KMS-11 (cell line): ENCODE measurements at regions not wholly inside any gene's neighbourhood (a gene's known extent, or its start where the extent isn't known, plus 50 kb on each side); places are given as distances from the start of the nearest gene placed in this dataset.

Source experiments
- H2AFZ ChIP-seq: fragments of 200-600 bp; sonication (generic); 2 replicates; pipeline ENCODE4 v1.6.1; 2016; ENCODE audit warnings: antibody characterized with exemption, mixed run types, low read depth
- H3K27ac ChIP-seq: fragments of 200-600 bp; sonication (generic); 2 replicates; pipeline ENCODE4 v1.6.1; 2016; ENCODE audit warnings: mild to moderate bottlenecking, mixed run types
- H3K27me3 ChIP-seq: fragments of 200-600 bp; sonication (generic); 2 replicates; pipeline ENCODE4 v1.6.1; 2017; ENCODE audit warnings: mild to moderate bottlenecking, low read depth, mixed run types, moderate library complexity; ENCODE audit not compliant: insufficient read depth
- H3K36me3 ChIP-seq: fragments of 200-600 bp; sonication (generic); 2 replicates; pipeline ENCODE4 v1.6.1; 2017; ENCODE audit warnings: mild to moderate bottlenecking, mixed run types; ENCODE audit not compliant: insufficient read depth
- H3K4me1 ChIP-seq: fragments of 200-600 bp; sonication (generic); 2 replicates; pipeline ENCODE4 v1.6.1; 2016; ENCODE audit warnings: mild to moderate bottlenecking, low read depth, mixed run types; ENCODE audit not compliant: poor library complexity, severe bottlenecking
- H3K4me2 ChIP-seq: fragments of 200-600 bp; sonication (generic); 2 replicates; pipeline ENCODE4 v1.7.0; 2016; ENCODE audit warnings: mild to moderate bottlenecking, mixed run types
- H3K4me3 ChIP-seq: fragments of 200-600 bp; sonication (generic); IDR thresholded peaks from 2 replicates; pipeline ENCODE4 v1.6.1; 2017; ENCODE audit warnings: low read depth, low read length, mixed read lengths; ENCODE audit not compliant: insufficient read depth
- H3K79me2 ChIP-seq: fragments of 200-600 bp; sonication (generic); 2 replicates; pipeline ENCODE4 v1.6.1; 2016; ENCODE audit warnings: low read depth, mixed run types; ENCODE audit not compliant: insufficient read depth
- H3K9ac ChIP-seq: fragments of 200-600 bp; sonication (generic); 2 replicates; pipeline ENCODE4 v1.6.1; 2016; ENCODE audit warnings: mild to moderate bottlenecking, mixed run types
- H4K20me1 ChIP-seq: fragments of 200-600 bp; sonication (generic); 2 replicates; pipeline ENCODE4 v1.6.1; 2016; ENCODE audit warnings: mild to moderate bottlenecking, mixed run types; ENCODE audit not compliant: insufficient read depth
- TF ChIP-seq, protein P1 (sequence below): fragments of 200-600 bp; sonication (generic); conservative IDR thresholded peaks from 2 replicates; pipeline ENCODE4 v1.6.1; 2017; ENCODE audit warnings: low read depth, mild to moderate bottlenecking, antibody characterized with exemption, low read length, moderate library complexity, mixed read lengths

DNA sequence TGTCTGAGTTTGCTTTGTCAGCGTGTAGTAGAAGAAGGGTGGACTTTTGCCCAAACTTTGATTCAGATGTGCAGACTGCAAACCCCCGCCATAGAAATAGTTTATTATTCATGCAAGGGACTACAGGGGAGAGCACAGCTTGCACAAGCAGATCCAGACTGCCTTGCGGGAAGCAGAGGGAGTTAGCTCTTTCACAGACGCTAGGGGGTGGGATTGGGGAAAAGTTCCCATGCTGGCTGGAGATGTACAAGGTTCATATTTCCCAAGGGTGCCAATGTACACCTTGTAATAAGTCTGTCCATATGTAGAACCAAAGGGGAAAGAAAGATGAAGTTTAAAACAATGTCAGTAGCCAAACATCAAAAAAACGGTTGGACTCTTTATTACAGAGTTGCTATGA is 749.7 kb upstream of the COX7C start:
- no peak overlapping the region for H2AFZ ChIP-seq
- H3K9ac ChIP-seq = no peak overlapping the region
- TF ChIP-seq, protein P1, sequence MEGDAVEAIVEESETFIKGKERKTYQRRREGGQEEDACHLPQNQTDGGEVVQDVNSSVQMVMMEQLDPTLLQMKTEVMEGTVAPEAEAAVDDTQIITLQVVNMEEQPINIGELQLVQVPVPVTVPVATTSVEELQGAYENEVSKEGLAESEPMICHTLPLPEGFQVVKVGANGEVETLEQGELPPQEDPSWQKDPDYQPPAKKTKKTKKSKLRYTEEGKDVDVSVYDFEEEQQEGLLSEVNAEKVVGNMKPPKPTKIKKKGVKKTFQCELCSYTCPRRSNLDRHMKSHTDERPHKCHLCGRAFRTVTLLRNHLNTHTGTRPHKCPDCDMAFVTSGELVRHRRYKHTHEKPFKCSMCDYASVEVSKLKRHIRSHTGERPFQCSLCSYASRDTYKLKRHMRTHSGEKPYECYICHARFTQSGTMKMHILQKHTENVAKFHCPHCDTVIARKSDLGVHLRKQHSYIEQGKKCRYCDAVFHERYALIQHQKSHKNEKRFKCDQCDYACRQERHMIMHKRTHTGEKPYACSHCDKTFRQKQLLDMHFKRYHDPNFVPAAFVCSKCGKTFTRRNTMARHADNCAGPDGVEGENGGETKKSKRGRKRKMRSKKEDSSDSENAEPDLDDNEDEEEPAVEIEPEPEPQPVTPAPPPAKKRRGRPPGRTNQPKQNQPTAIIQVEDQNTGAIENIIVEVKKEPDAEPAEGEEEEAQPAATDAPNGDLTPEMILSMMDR = no peak

DNA sequence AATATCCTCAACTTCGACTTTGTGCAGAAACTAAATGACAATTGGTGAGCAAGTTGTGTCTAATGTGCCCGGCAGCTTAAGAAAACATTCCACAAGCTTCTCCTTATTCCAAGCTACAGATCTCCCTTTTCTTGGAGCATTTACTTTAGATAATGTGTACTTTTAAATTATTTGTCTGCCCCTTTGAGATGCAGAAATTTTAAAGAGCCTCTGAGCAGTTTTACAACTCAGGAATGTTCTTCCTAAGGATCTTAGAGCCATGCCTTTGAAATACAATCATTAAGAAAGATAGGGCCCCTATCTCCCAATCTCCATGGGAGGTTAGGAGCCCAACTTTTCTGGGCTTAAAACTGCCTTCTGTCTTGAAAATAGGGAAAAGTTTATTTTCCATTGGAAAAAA is 723.7 kb upstream of the COX7C start:
- Histone ChIP-seq H3K27ac (no peak overlapping the region), H3K36me3 (no peaks in the 10 kb centered on the region), H3K4me2 (no peak overlapping the region), H3K4me3 (no peak overlapping the region), H4K20me1 (no peaks in the 10 kb centered on the region), H3K4me1 (no peaks in the 10 kb centered on the region), H3K27me3 (no peaks in the 10 kb centered on the region), H3K79me2 (no peaks in the 10 kb centered on the region), H2AFZ (no peak overlapping the region), H3K9ac (no peak overlapping the region)
- TF ChIP-seq, protein P1 = no peak

More for the DNA sequence above, 749.7 kb upstream of the COX7C start:
- Histone ChIP-seq H3K4me2 (no peak overlapping the region), H3K4me3 (no peak overlapping the region), H4K20me1 (no peaks in the 10 kb centered on the region), H3K36me3 (no peaks in the 10 kb centered on the region), H3K27ac (no peak overlapping the region), H3K4me1 (no peaks in the 10 kb centered on the region), H3K79me2 (no peaks in the 10 kb centered on the region), H3K27me3 (no peaks in the 10 kb centered on the region)

DNA sequence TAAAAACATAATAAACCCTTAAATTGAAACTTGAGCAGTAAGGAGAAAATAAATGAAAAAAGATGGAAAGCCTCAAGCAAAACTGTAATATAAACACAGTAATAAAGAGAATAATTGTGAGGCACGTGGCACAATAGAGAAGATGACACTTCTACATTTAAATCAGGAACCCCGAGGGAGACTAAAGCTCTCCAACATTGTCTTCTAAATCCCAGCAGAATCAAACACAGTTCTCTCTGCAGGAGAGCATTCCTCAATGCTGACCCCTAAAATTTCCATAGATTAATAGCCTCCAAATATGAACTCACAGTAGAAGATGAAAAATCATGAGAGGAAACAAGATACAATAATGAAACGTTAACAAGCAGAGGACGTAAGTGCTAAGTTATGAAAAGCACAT is 721.2 kb upstream of the COX7C start:
- Histone ChIP-seq H3K4me3 (no peak overlapping the region), H3K4me2 (no peak overlapping the region), H3K27me3 (no peaks in the 10 kb centered on the region), H4K20me1 (no peaks in the 10 kb centered on the region), H3K27ac (no peak overlapping the region), H3K79me2 (no peaks in the 10 kb centered on the region), H2AFZ (no peak overlapping the region), H3K36me3 (no peaks in the 10 kb centered on the region), H3K9ac (no peak overlapping the region), H3K4me1 (no peaks in the 10 kb centered on the region)
- TF ChIP-seq, protein P1 = no peak

DNA sequence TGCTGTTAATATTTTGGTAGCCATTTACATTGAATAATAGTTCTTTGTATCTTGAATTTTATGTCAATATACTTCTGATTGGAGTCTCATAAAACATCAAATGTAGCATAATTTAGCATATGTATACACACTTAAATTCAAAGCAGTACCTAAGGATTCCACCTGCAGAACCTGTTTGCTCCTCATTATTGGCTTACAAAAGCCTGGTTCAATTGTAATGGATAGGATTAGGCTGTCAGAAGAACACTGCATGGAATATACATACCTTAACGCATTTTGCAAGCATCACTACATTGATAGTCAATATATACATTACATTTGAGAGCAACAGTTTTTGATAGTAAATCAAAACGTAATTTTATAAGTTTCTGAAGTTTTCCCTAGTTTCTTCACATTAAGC is 711.3 kb upstream of the COX7C start:
- Histone ChIP-seq H3K36me3 (no peaks in the 10 kb centered on the region), H3K4me1 (no peaks in the 10 kb centered on the region), H3K27ac (no peak overlapping the region), H4K20me1 (no peaks in the 10 kb centered on the region), H3K9ac (no peak overlapping the region), H3K4me2 (no peak overlapping the region), H3K27me3 (no peaks in the 10 kb centered on the region), H2AFZ (no peak overlapping the region), H3K4me3 (no peak overlapping the region), H3K79me2 (no peaks in the 10 kb centered on the region)
- TF ChIP-seq, protein P1 = no peak
